ENCODE measurements at regions not wholly inside any gene's neighbourhood (a gene's known extent, or its start where the extent isn't known, plus 50 kb on each side); places are given as distances from the start of the nearest gene placed in this dataset.

- Histone ChIP-seq H3K27ac (no peak overlapping the region), H4K20me1 (no peaks in the 10 kb centered on the region), H3K9me3 (replicated peaks in 1 of 11) (peaks cover 0 to 4% (median 0%) of the 10 kb centered on the region in 11 experiments; a peak in 3 of 22 replicates), H3K27me3 (no peaks in the 10 kb centered on the region), H3K4me1 (no peaks in the 10 kb centered on the region), H3K36me3 (no peaks in the 10 kb centered on the region), H3K4me3 (no peak overlapping the region), H3K4me2 (no peak overlapping the region), H3K9ac (no peak overlapping the region)
- no peak for TF ChIP-seq Cebpa-rat (IDR thresholded peaks at IDR 0.05)
These were observed 512.6 kb downstream of the KLF5 start for GRCh38 chr13:73571376-73571775.

- Histone ChIP-seq H3K9ac (no peak overlapping the region), H3K27ac (no peak overlapping the region), H3K9me3 (replicated peaks in 1 of 11) (no peaks in the 10 kb centered on the region), H3K36me3 (no peaks in the 10 kb centered on the region), H4K20me1 (no peaks in the 10 kb centered on the region), H3K27me3 (no peaks in the 10 kb centered on the region), H3K4me1 (no peaks in the 10 kb centered on the region), H3K4me3 (no peak overlapping the region), H3K4me2 (no peak overlapping the region)
- TF ChIP-seq Cebpa-rat (IDR thresholded peaks at IDR 0.05) = no peak
These were observed 498.1 kb downstream of the KLF5 start for GRCh38 chr13:73556902-73557301.

GRCh38 chr13:73556128-73556527, 497.3 kb downstream of the KLF5 start:
- Histone ChIP-seq H3K27me3 (no peaks in the 10 kb centered on the region), H3K4me3 (no peak overlapping the region), H3K4me2 (no peak overlapping the region), H3K36me3 (no peaks in the 10 kb centered on the region), H3K9ac (no peak overlapping the region), H3K9me3 (replicated peaks in 1 of 11) (no peaks in the 10 kb centered on the region), H4K20me1 (no peaks in the 10 kb centered on the region), H3K4me1 (no peaks in the 10 kb centered on the region), H3K27ac (no peak overlapping the region)
- no peak for TF ChIP-seq Cebpa-rat (IDR thresholded peaks at IDR 0.05)

- Histone ChIP-seq H3K36me3 (no peaks in the 10 kb centered on the region), H3K27me3 (no peaks in the 10 kb centered on the region), H4K20me1 (no peaks in the 10 kb centered on the region), H3K4me3 (no peak overlapping the region), H3K9me3 (replicated peaks in 1 of 11) (no peaks in the 10 kb centered on the region), H3K4me2 (no peak overlapping the region), H3K4me1 (no peaks in the 10 kb centered on the region), H3K9ac (no peak overlapping the region), H3K27ac (no peak overlapping the region)
- no peak for TF ChIP-seq Cebpa-rat (IDR thresholded peaks at IDR 0.05)
These were observed 492.9 kb downstream of the KLF5 start for GRCh38 chr13:73551736-73552135.

GRCh38 chr13:73549717-73550116, 490.9 kb downstream of the KLF5 start:
- H4K20me1 ChIP-seq = no peaks in the 10 kb centered on the region
- no peak overlapping the region for H3K4me2 ChIP-seq
- H3K4me3 ChIP-seq = no peak overlapping the region
- no peaks in the 10 kb centered on the region for H3K36me3 ChIP-seq
- H3K27ac ChIP-seq = no peak overlapping the region
- no peaks in the 10 kb centered on the region for H3K4me1 ChIP-seq
- no peaks in the 10 kb centered on the region for H3K9me3 ChIP-seq (replicated peaks in 1 of 11)
- no peak for TF ChIP-seq Cebpa-rat (IDR thresholded peaks at IDR 0.05)
- H3K9ac ChIP-seq = no peak overlapping the region
- no peaks in the 10 kb centered on the region for H3K27me3 ChIP-seq

GRCh38 chr13:73548449-73548848, 489.6 kb downstream of the KLF5 start:
- H3K4me1 ChIP-seq = no peaks in the 10 kb centered on the region

GRCh38 chr13:73547239-73547638, 488.4 kb downstream of the KLF5 start:
- Histone ChIP-seq H3K4me1 (no peaks in the 10 kb centered on the region), H3K27ac (no peak overlapping the region), H3K4me2 (no peak overlapping the region), H3K27me3 (no peaks in the 10 kb centered on the region), H3K9ac (no peak overlapping the region), H3K9me3 (replicated peaks in 1 of 11) (no peaks in the 10 kb centered on the region), H3K4me3 (no peak overlapping the region), H4K20me1 (no peaks in the 10 kb centered on the region), H3K36me3 (no peaks in the 10 kb centered on the region)
- TF ChIP-seq Cebpa-rat (IDR thresholded peaks at IDR 0.05) = no peak

More at GRCh38 chr13:73548449-73548848, 489.6 kb downstream of the KLF5 start:
- Histone ChIP-seq H3K4me2 (no peak overlapping the region), H3K9ac (no peak overlapping the region), H4K20me1 (no peaks in the 10 kb centered on the region), H3K36me3 (no peaks in the 10 kb centered on the region), H3K27ac (no peak overlapping the region), H3K9me3 (replicated peaks in 1 of 11) (no peaks in the 10 kb centered on the region), H3K27me3 (no peaks in the 10 kb centered on the region), H3K4me3 (no peak overlapping the region)
- TF ChIP-seq Cebpa-rat (IDR thresholded peaks at IDR 0.05) = no peak

GRCh38 chr13:73544175-73544574, 485.4 kb downstream of the KLF5 start:
- no peak overlapping the region for H3K4me3 ChIP-seq
- H3K9me3 ChIP-seq (replicated peaks in 1 of 11) = no peaks in the 10 kb centered on the region
- H3K27me3 ChIP-seq = no peaks in the 10 kb centered on the region
- no peak overlapping the region for H3K4me2 ChIP-seq
- no peak overlapping the region for H3K27ac ChIP-seq
- H3K4me1 ChIP-seq = no peaks in the 10 kb centered on the region
- no peaks in the 10 kb centered on the region for H4K20me1 ChIP-seq
- no peak for TF ChIP-seq Cebpa-rat (IDR thresholded peaks at IDR 0.05)
- H3K9ac ChIP-seq = no peak overlapping the region
- no peaks in the 10 kb centered on the region for H3K36me3 ChIP-seq

GRCh38 chr13:73542446-73542845, 483.6 kb downstream of the KLF5 start:
- no peaks in the 10 kb centered on the region for H4K20me1 ChIP-seq
- H3K27ac ChIP-seq = no peak overlapping the region
- H3K4me3 ChIP-seq = no peak overlapping the region
- no peak overlapping the region for H3K9ac ChIP-seq
- H3K9me3 ChIP-seq (replicated peaks in 1 of 11) = no peaks in the 10 kb centered on the region
- TF ChIP-seq Cebpa-rat (IDR thresholded peaks at IDR 0.05) = no peak
- H3K36me3 ChIP-seq = no peaks in the 10 kb centered on the region
- no peaks in the 10 kb centered on the region for H3K27me3 ChIP-seq
- H3K4me1 ChIP-seq = no peaks in the 10 kb centered on the region
- H3K4me2 ChIP-seq = no peak overlapping the region

- Histone ChIP-seq H3K4me2 (no peak overlapping the region), H3K27me3 (no peaks in the 10 kb centered on the region), H4K20me1 (no peaks in the 10 kb centered on the region), H3K4me1 (no peaks in the 10 kb centered on the region), H3K36me3 (no peaks in the 10 kb centered on the region), H3K27ac (no peak overlapping the region), H3K9me3 (replicated peaks in 1 of 11) (no peaks in the 10 kb centered on the region), H3K9ac (no peak overlapping the region), H3K4me3 (no peak overlapping the region)
- TF ChIP-seq Cebpa-rat (IDR thresholded peaks at IDR 0.05) = no peak
These were observed 478.1 kb downstream of the KLF5 start for GRCh38 chr13:73536865-73537264.

GRCh38 chr13:73535341-73535740, 476.5 kb downstream of the KLF5 start:
- TF ChIP-seq Cebpa-rat (IDR thresholded peaks at IDR 0.05) = no peak

More at GRCh38 chr13:73535341-73535740, 476.5 kb downstream of the KLF5 start:
- Histone ChIP-seq H3K4me1 (no peaks in the 10 kb centered on the region), H3K36me3 (no peaks in the 10 kb centered on the region), H3K27me3 (no peaks in the 10 kb centered on the region), H4K20me1 (no peaks in the 10 kb centered on the region), H3K27ac (no peak overlapping the region), H3K9me3 (replicated peaks in 1 of 11) (no peaks in the 10 kb centered on the region), H3K9ac (no peak overlapping the region), H3K4me2 (no peak overlapping the region), H3K4me3 (no peak overlapping the region)

Data from BLaER1 treated with 17β-estradiol and CSF1 and Interleukin-3, amounts not matched to agents 10 nM and 100 nM (cell line).